PC-3 (cell line): ENCODE measurements at regions not wholly inside any gene's neighbourhood (a gene's known extent, or its start where the extent isn't known, plus 50 kb on each side); places are given as distances from the start of the nearest gene placed in this dataset.

Experiments
- CTCF ChIP-seq: fragments of 300-600 bp; sonication (generic); conservative IDR thresholded peaks from 2 replicates; pipeline ENCODE4 v1.5.1; 2017; ENCODE audit warnings: antibody characterized with exemption, low read depth, mild to moderate bottlenecking, low read length
- EZH2 ChIP-seq: fragments of 300-600 bp; sonication (generic); IDR thresholded peaks from one replicate; pipeline ENCODE4 v1.6.1; 2017; ENCODE audit warnings: antibody characterized with exemption, mild to moderate bottlenecking, low read length; ENCODE audit not compliant: unreplicated experiment
- EZH2phosphoT487 ChIP-seq: fragments of 300-600 bp; sonication (generic); IDR thresholded peaks from 2 replicates; pipeline ENCODE4 v1.6.1; 2018; ENCODE audit warnings: mild to moderate bottlenecking, antibody characterized with exemption, low read length, borderline replicate concordance

- no peak for TF ChIP-seq EZH2
- no peak for TF ChIP-seq CTCF
- TF ChIP-seq EZH2phosphoT487: no peak
These were observed 98.5 kb upstream of the SMIM21 start for GRCh38 chr18:75526038-75526437.
